Naive thymus-derived CD4-positive, alpha-beta T cell (primary cell): ENCODE measurements at regions not wholly inside any gene's neighbourhood (a gene's known extent, or its start where the extent isn't known, plus 50 kb on each side); places are given as distances from the start of the nearest gene placed in this dataset.
"Not testable (repeated sequence)": the region's sequence is repeated elsewhere in the genome, so short reads cannot be mapped to it uniquely, and the experiment has no call there.

Experiments used
- ATAC-seq: fragments of 150-1000 bp; cut with Tn5 transposase; 2 replicates; pipeline ENCODE4 v1.10.0; 2021; ENCODE audit warnings: mild to moderate bottlenecking, moderate library complexity
- CTCF ChIA-PET: fragments of 350-600 bp; sonication (Branson Sonifier 250); formaldehyde crosslinking; loops from one replicate; lab custom pipeline; 2021; ENCODE audit warnings: antibody characterized with exemption; lab: Charles Lee
- POLR2A ChIA-PET: fragments of 350-600 bp; sonication (Branson Sonifier 250); formaldehyde crosslinking; loops from one replicate; lab custom pipeline; 2021; ENCODE audit warnings: antibody characterized with exemption, inconsistent platforms; lab: Charles Lee
- DNase-seq, 9 donors: peaks; one replicate each; pipeline versions ENCODE4 v3.0.0 to v3.0.0-alpha.2; 2020 to 2022; ENCODE audit warnings: mixed read lengths in 1 of 9
- H3K27ac ChIP-seq: one replicate; pipeline ENCODE4 v1.7.0; 2013; ENCODE audit warnings: mild to moderate bottlenecking, low read depth, low read length, moderate library complexity
- H3K27me3 ChIP-seq, 2 donors: one replicate each; pipeline ENCODE4 v1.7.0; 2013; ENCODE audit warnings: low read length in 2 of 2, mild to moderate bottlenecking in 2 of 2, moderate library complexity in 2 of 2; ENCODE audit not compliant: control insufficient read depth in 2 of 2, insufficient read depth in 2 of 2
- H3K36me3 ChIP-seq, 3 experiments: 1 replicate in 2 of 3; 2 replicates in 1 of 3; pipeline ENCODE4 v1.7.0; 2013; ENCODE audit warnings: low read length in 3 of 3, mild to moderate bottlenecking in 3 of 3, moderate library complexity in 1 of 3; ENCODE audit not compliant: insufficient read depth in 3 of 3, control insufficient read depth in 2 of 3
- H3K4me1 ChIP-seq, 2 donors: one replicate each; pipeline ENCODE4 v1.7.0; 2013; ENCODE audit warnings: low read length in 2 of 2, mild to moderate bottlenecking in 2 of 2, moderate library complexity in 1 of 2; ENCODE audit not compliant: control insufficient read depth in 2 of 2, insufficient read depth in 2 of 2
- H3K4me3 ChIP-seq: 2 replicates; pipeline ENCODE4 v1.7.0; 2013; ENCODE audit warnings: mild to moderate bottlenecking, low read length
- H3K9me3 ChIP-seq, 3 experiments: 1 replicate in 2 of 3; 2 replicates in 1 of 3; pipeline ENCODE4 v1.7.0; 2013; ENCODE audit warnings: low read length in 3 of 3; ENCODE audit not compliant: control insufficient read depth in 2 of 3
- H3K27ac Mint-ChIP-seq, 9 donors: one replicate each; pipeline ENCODE4 v1.8.0; 2020 to 2022; ENCODE audit warnings: mixed read lengths in 9 of 9, mild to moderate bottlenecking in 8 of 9, moderate library complexity in 5 of 9, inconsistent platforms in 2 of 9
- H3K27me3 Mint-ChIP-seq, 5 donors: one replicate each; pipeline ENCODE4 v1.8.0; 2021 to 2022; ENCODE audit warnings: mixed read lengths in 5 of 5, mild to moderate bottlenecking in 1 of 5
- H3K36me3 Mint-ChIP-seq, 5 donors: one replicate each; pipeline ENCODE4 v1.8.0; 2020 to 2022; ENCODE audit warnings: mixed read lengths in 5 of 5, mild to moderate bottlenecking in 3 of 5, inconsistent platforms in 1 of 5
- H3K4me1 Mint-ChIP-seq, 7 donors: one replicate each; pipeline ENCODE4 v1.8.0; 2020 to 2022; ENCODE audit warnings: mixed read lengths in 7 of 7, mild to moderate bottlenecking in 3 of 7, inconsistent platforms in 1 of 7
- H3K4me3 Mint-ChIP-seq, 10 donors: one replicate each; pipeline ENCODE4 v1.8.0; 2020 to 2022; ENCODE audit warnings: mild to moderate bottlenecking in 10 of 10, mixed read lengths in 10 of 10, moderate library complexity in 6 of 10, inconsistent platforms in 2 of 10
- H3K9me3 Mint-ChIP-seq, 11 donors: one replicate each; pipeline ENCODE4 v1.8.0; 2020 to 2022; ENCODE audit warnings: mixed read lengths in 11 of 11, mild to moderate bottlenecking in 4 of 11, inconsistent platforms in 1 of 11, moderate library complexity in 1 of 11
- intact Hi-C, 2 donors: fragments of 100-400 bp; cut with micrococcal nuclease; formaldehyde crosslinking; loops; one replicate each; pipeline ENCODE4 v1.15.1; 2023

- H3K27ac ChIP-seq = no peak overlapping the region
Observed at GRCh38 chr20:48019940-48020339, 234.7 kb upstream of the SULF2 start.

GRCh38 chr20:48019496-48019895 is 234.2 kb upstream of the SULF2 start:
- no peak for ATAC-seq
- Mint-ChIP-seq H3K36me3 (peaks cover 0 to 11% (median 0%) of the 10 kb centered on the region in 5 donors), H3K27ac (no peak overlapping the region), H3K4me3 (no peak overlapping the region), H3K27me3 (peaks cover 8 to 71% (median 26%) of the 10 kb centered on the region in 5 donors), H3K4me1 (no peaks in the 10 kb centered on the region), H3K9me3 (peaks cover 0 to 19% (median 4%) of the 10 kb centered on the region in 11 donors)
- H3K36me3 ChIP-seq = no peaks in the 10 kb centered on the region
- H3K4me3 ChIP-seq = no peak overlapping the region
- no peaks in the 10 kb centered on the region for H3K27me3 ChIP-seq
- no peak overlapping the region for H3K27ac ChIP-seq
- ChIA-PET POLR2A (no interaction called here), CTCF (no interaction called here)
- intact Hi-C loops = no loop called here
- no peaks in the 10 kb centered on the region for H3K9me3 ChIP-seq
- no peak for DNase-seq
- H3K4me1 ChIP-seq = no peaks in the 10 kb centered on the region

More at GRCh38 chr20:48019940-48020339, 234.7 kb upstream of the SULF2 start:
- ChIA-PET POLR2A (no interaction called here), CTCF (no interaction called here)
- no peak for ATAC-seq
- DNase-seq = no peak
- H3K9me3 ChIP-seq = no peaks in the 10 kb centered on the region
- H3K4me3 Mint-ChIP-seq = no peak overlapping the region
- peaks cover 0 to 19% (median 4%) of the 10 kb centered on the region in 11 donors for H3K9me3 Mint-ChIP-seq
- H3K27me3 ChIP-seq = no peaks in the 10 kb centered on the region
- no peaks in the 10 kb centered on the region for H3K4me1 Mint-ChIP-seq
- intact Hi-C loops = no loop called here
- H3K36me3 Mint-ChIP-seq = peaks cover 0 to 11% (median 0%) of the 10 kb centered on the region in 5 donors
- H3K4me3 ChIP-seq = no peak overlapping the region
- H3K36me3 ChIP-seq = no peaks in the 10 kb centered on the region
- no peaks in the 10 kb centered on the region for H3K4me1 ChIP-seq
- H3K27me3 Mint-ChIP-seq = peaks cover 8 to 69% (median 25%) of the 10 kb centered on the region in 5 donors
- H3K27ac Mint-ChIP-seq = no peak overlapping the region

GRCh38 chr20:48018851-48019250 is 233.6 kb upstream of the SULF2 start:
- DNase-seq, H3K4me1 ChIP-seq, H3K4me1 Mint-ChIP-seq, H3K9me3 ChIP-seq, ATAC-seq, H3K4me3 ChIP-seq, H3K4me3 Mint-ChIP-seq, POLR2A ChIA-PET, intact Hi-C loops, H3K27ac Mint-ChIP-seq, H3K27ac ChIP-seq, H3K36me3 ChIP-seq, H3K27me3 ChIP-seq, CTCF ChIA-PET: not testable (repeated sequence)
- Mint-ChIP-seq H3K27me3 (peaks cover 8 to 74% (median 25%) of the 10 kb centered on the region in 5 donors), H3K9me3 (peaks cover 0 to 20% (median 4%) of the 10 kb centered on the region in 11 donors), H3K36me3 (peaks cover 0 to 11% (median 0%) of the 10 kb centered on the region in 5 donors)

GRCh38 chr20:48017992-48018391 is 232.7 kb upstream of the SULF2 start:
- Histone ChIP-seq H3K36me3 (no peaks in the 10 kb centered on the region), H3K9me3 (no peaks in the 10 kb centered on the region), H3K27me3 (no peaks in the 10 kb centered on the region), H3K4me3 (no peak overlapping the region), H3K27ac (no peak overlapping the region), H3K4me1 (no peaks in the 10 kb centered on the region)
- peaks cover 5 to 72% (median 28%) of the 10 kb centered on the region in 5 donors for H3K27me3 Mint-ChIP-seq
- peaks cover 0 to 11% (median 0%) of the 10 kb centered on the region in 5 donors for H3K36me3 Mint-ChIP-seq
- no peak for ATAC-seq
- H3K4me3 Mint-ChIP-seq = no peak overlapping the region
- no peak overlapping the region for H3K27ac Mint-ChIP-seq
- CTCF ChIA-PET = no interaction called here
- intact Hi-C loops = no loop called here
- H3K9me3 Mint-ChIP-seq = peaks cover 0 to 24% (median 6%) of the 10 kb centered on the region in 11 donors
- DNase-seq = no peak
- H3K4me1 Mint-ChIP-seq = no peaks in the 10 kb centered on the region
- POLR2A ChIA-PET = no interaction called here

GRCh38 chr20:48017509-48017908 is 232.2 kb upstream of the SULF2 start:
- Mint-ChIP-seq H3K36me3 (peaks cover 0 to 8% (median 0%) of the 10 kb centered on the region in 5 donors), H3K27ac (no peak overlapping the region), H3K9me3 (peaks cover 0 to 25% (median 7%) of the 10 kb centered on the region in 11 donors), H3K4me3 (no peak overlapping the region), H3K27me3 (peaks cover 5 to 68% (median 32%) of the 10 kb centered on the region in 5 donors), H3K4me1 (no peaks in the 10 kb centered on the region)
- CTCF ChIA-PET = no interaction called here
- Histone ChIP-seq H3K4me1 (no peaks in the 10 kb centered on the region), H3K27me3 (no peaks in the 10 kb centered on the region), H3K36me3 (no peaks in the 10 kb centered on the region), H3K27ac (no peak overlapping the region), H3K4me3 (no peak overlapping the region), H3K9me3 (peaks cover 0 to 4% (median 0%) of the 10 kb centered on the region in 3 experiments)
- POLR2A ChIA-PET = no interaction called here
- ATAC-seq (no peak), DNase-seq (no peak)
- intact Hi-C loops = no loop called here

- POLR2A ChIA-PET = no interaction called here
- Mint-ChIP-seq H3K27me3 (peaks cover 0 to 60% (median 23%) of the 10 kb centered on the region in 5 donors), H3K27ac (no peak overlapping the region), H3K4me3 (no peak overlapping the region), H3K9me3 (peaks cover 0 to 17% (median 12%) of the 10 kb centered on the region in 11 donors), H3K36me3 (peaks cover 0 to 7% (median 0%) of the 10 kb centered on the region in 5 donors), H3K4me1 (no peaks in the 10 kb centered on the region)
- CTCF ChIA-PET = no interaction called here
- Histone ChIP-seq H3K36me3 (no peaks in the 10 kb centered on the region), H3K9me3 (peaks cover 0 to 7% (median 0%) of the 10 kb centered on the region in 3 experiments), H3K4me3 (no peak overlapping the region), H3K27ac (no peak overlapping the region), H3K27me3 (no peaks in the 10 kb centered on the region), H3K4me1 (no peaks in the 10 kb centered on the region)
- no peak for ATAC-seq
- intact Hi-C loops = no loop called here
- DNase-seq = no peak
Observed at GRCh38 chr20:48015943-48016723, 230.9 kb upstream of the SULF2 start.
